ENCODE measurements at regions not wholly inside any gene's neighbourhood (a gene's known extent, or its start where the extent isn't known, plus 50 kb on each side); places are given as distances from the start of the nearest gene placed in this dataset.

- Histone ChIP-seq H3K36me3 (ENCODE audit: control insufficient read depth, insufficient read depth, low read length) (no peaks in the 10 kb centered on the region), H3K4me3 (ENCODE audit: low read depth, low read length) (no peak overlapping the region), H3K27me3 (replicated peaks; ENCODE audit: control insufficient read depth, insufficient read depth, low read length) (no peaks in the 10 kb centered on the region), H3K4me1 (no peaks in the 10 kb centered on the region), H3K9me3 (no peaks in the 10 kb centered on the region)
- DNase-seq, result no peak
- no peaks in the 10 kb centered on the region for H3K4me1 Mint-ChIP-seq (ENCODE audit: low read depth, unreplicated experiment)
- TF ChIP-seq CTCF (IDR thresholded peaks at IDR 0.05; ENCODE audit: insufficient read depth in 1 of 2, low read depth in 1 of 2, low read length in 1 of 2, severe bottlenecking in 1 of 2, unreplicated experiment in 1 of 2), result no peak
- H3K27me3 Mint-ChIP-seq (ENCODE audit: insufficient read depth, unreplicated experiment), result no peaks in the 10 kb centered on the region
- H3K4me3 Mint-ChIP-seq (ENCODE audit: unreplicated experiment), result no peak overlapping the region
- CTCF ChIA-PET, result no interaction called here
- H3K9me3 Mint-ChIP-seq (ENCODE audit: unreplicated experiment), result no peaks in the 10 kb centered on the region
- intact Hi-C loops (cut with micrococcal nuclease; ENCODE audit: unreplicated experiment), result no loop called here
- no TSS peak for BruUV-seq (replicated peaks)
- no peaks in the 10 kb centered on the region for H3K36me3 Mint-ChIP-seq (ENCODE audit: insufficient read depth, unreplicated experiment)
- no peak overlapping the region for H3K27ac Mint-ChIP-seq (ENCODE audit: unreplicated experiment)
- POLR2A ChIA-PET, result no interaction called here
Measured at GRCh38 chr4:179595671-179596410, 2153.6 kb upstream of the AGA start.

- ChIA-PET CTCF (no interaction called here), POLR2A (no interaction called here)
- Mint-ChIP-seq H3K4me1 (ENCODE audit: low read depth, unreplicated experiment) (no peaks in the 10 kb centered on the region), H3K4me3 (ENCODE audit: unreplicated experiment) (no peak overlapping the region), H3K36me3 (ENCODE audit: insufficient read depth, unreplicated experiment) (no peaks in the 10 kb centered on the region), H3K9me3 (ENCODE audit: unreplicated experiment) (no peaks in the 10 kb centered on the region), H3K27ac (ENCODE audit: unreplicated experiment) (no peak overlapping the region), H3K27me3 (ENCODE audit: insufficient read depth, unreplicated experiment) (no peaks in the 10 kb centered on the region)
- no peak for TF ChIP-seq CTCF (IDR thresholded peaks at IDR 0.05; ENCODE audit: insufficient read depth in 1 of 2, low read depth in 1 of 2, low read length in 1 of 2, severe bottlenecking in 1 of 2, unreplicated experiment in 1 of 2)
- no peak for DNase-seq
- H3K4me3 ChIP-seq (ENCODE audit: low read depth, low read length), result no peak overlapping the region
- H3K36me3 ChIP-seq (ENCODE audit: control insufficient read depth, insufficient read depth, low read length), result no peaks in the 10 kb centered on the region
- no peaks in the 10 kb centered on the region for H3K27me3 ChIP-seq (replicated peaks; ENCODE audit: control insufficient read depth, insufficient read depth, low read length)
- no peaks in the 10 kb centered on the region for H3K9me3 ChIP-seq
- H3K4me1 ChIP-seq, result no peaks in the 10 kb centered on the region
- intact Hi-C loops (cut with micrococcal nuclease; ENCODE audit: unreplicated experiment), result no loop called here
- BruUV-seq (replicated peaks), result no TSS peak
Measured at GRCh38 chr4:179596621-179597020, 2154.4 kb upstream of the AGA start.

- intact Hi-C loops (cut with micrococcal nuclease; ENCODE audit: unreplicated experiment), result no loop called here
- Mint-ChIP-seq H3K36me3 (ENCODE audit: insufficient read depth, unreplicated experiment) (no peaks in the 10 kb centered on the region), H3K9me3 (ENCODE audit: unreplicated experiment) (no peaks in the 10 kb centered on the region), H3K27ac (ENCODE audit: unreplicated experiment) (no peak overlapping the region), H3K27me3 (ENCODE audit: insufficient read depth, unreplicated experiment) (no peaks in the 10 kb centered on the region), H3K4me3 (ENCODE audit: unreplicated experiment) (no peak overlapping the region), H3K4me1 (ENCODE audit: low read depth, unreplicated experiment) (no peaks in the 10 kb centered on the region)
- Histone ChIP-seq H3K4me1 (no peaks in the 10 kb centered on the region), H3K4me3 (ENCODE audit: low read depth, low read length) (no peak overlapping the region), H3K27me3 (replicated peaks; ENCODE audit: control insufficient read depth, insufficient read depth, low read length) (no peaks in the 10 kb centered on the region), H3K9me3 (no peaks in the 10 kb centered on the region), H3K36me3 (ENCODE audit: control insufficient read depth, insufficient read depth, low read length) (no peaks in the 10 kb centered on the region)
- ChIA-PET POLR2A (no interaction called here), CTCF (no interaction called here)
- no TSS peak for BruUV-seq (replicated peaks)
- TF ChIP-seq CTCF (IDR thresholded peaks at IDR 0.05; ENCODE audit: insufficient read depth in 1 of 2, low read depth in 1 of 2, low read length in 1 of 2, severe bottlenecking in 1 of 2, unreplicated experiment in 1 of 2), result no peak
- DNase-seq, result no peak
Measured at GRCh38 chr4:179597301-179597700, 2155.1 kb upstream of the AGA start.

All from Caco-2 (cell line).